Esophagus (tissue), 2 donors: ENCODE measurements at regions not wholly inside any gene's neighbourhood (a gene's known extent, or its start where the extent isn't known, plus 50 kb on each side); places are given as distances from the start of the nearest gene placed in this dataset.

ENCODE experiments used
- H3K27ac ChIP-seq, 2 donors: one replicate each; pipeline ENCODE4 v1.5.1; 2013; ENCODE audit warnings: low read depth in 2 of 2, mild to moderate bottlenecking in 2 of 2, inconsistent platforms in 1 of 2, low read length in 1 of 2, moderate library complexity in 1 of 2
- H3K27me3 ChIP-seq, 2 donors: one replicate each; pipeline ENCODE4 v1.6.1; 2013; ENCODE audit warnings: low read length in 2 of 2, control low read depth in 1 of 2, mild to moderate bottlenecking in 1 of 2; ENCODE audit not compliant: insufficient read depth in 2 of 2, control insufficient read depth in 1 of 2
- H3K36me3 ChIP-seq, 2 donors: one replicate each; pipeline ENCODE4 v1.6.1; 2013; ENCODE audit warnings: low read length in 1 of 2; ENCODE audit not compliant: control insufficient read depth in 2 of 2, insufficient read depth in 2 of 2
- H3K4me1 ChIP-seq, 2 donors: one replicate each; pipeline ENCODE4 v1.6.1; 2013; ENCODE audit warnings: low read length in 1 of 2; ENCODE audit not compliant: control insufficient read depth in 2 of 2, insufficient read depth in 2 of 2
- H3K4me3 ChIP-seq, 2 donors: one replicate each; pipeline ENCODE4 v1.5.1; 2013; ENCODE audit warnings: low read length in 2 of 2, mild to moderate bottlenecking in 2 of 2, low read depth in 1 of 2, moderate library complexity in 1 of 2
- H3K9me3 ChIP-seq, 2 donors: one replicate each; pipeline ENCODE4 v1.6.1; 2013; ENCODE audit warnings: mild to moderate bottlenecking in 2 of 2, low read depth in 1 of 2, low read length in 1 of 2, moderate library complexity in 1 of 2; ENCODE audit not compliant: control insufficient read depth in 2 of 2, insufficient read depth in 1 of 2
- WGBS, 2 donors: extraction: QIAGEN DNeasy Blood & Tissue Kit; methylation state at CpG; one replicate each; pipeline ENCODE4 v1.1.7; 2013; 5-methylcytosine and 5-hydroxymethylcytosine counted together
- donor health status: healthy with polysubstance abuse.
- donor health status: Bipolar disorder and iron deficiency.

DNA sequence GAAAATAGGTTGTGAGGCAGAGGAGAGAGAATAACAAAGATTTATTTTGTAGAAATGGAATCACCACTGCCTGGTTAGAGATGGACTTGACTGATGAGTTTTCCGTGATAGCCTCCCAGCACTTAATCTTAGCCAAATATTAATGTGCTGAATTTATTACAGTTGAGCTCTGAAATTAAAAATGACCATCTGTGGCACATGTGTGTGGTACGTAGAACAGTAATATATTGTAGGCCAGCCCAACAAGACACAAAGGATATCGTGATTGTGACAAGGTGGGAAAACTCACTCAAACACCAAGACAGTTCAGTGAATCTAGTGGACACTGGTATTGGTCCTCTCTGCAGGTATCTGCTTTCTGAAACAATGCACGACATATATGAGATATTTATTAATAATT, 119.4 kb downstream of the HAO1 start:
- no peak overlapping the region for H3K27ac ChIP-seq
- no peak overlapping the region for H3K4me3 ChIP-seq
- no peaks in the 10 kb centered on the region for H3K27me3 ChIP-seq
- no peaks in the 10 kb centered on the region for H3K36me3 ChIP-seq
- no peaks in the 10 kb centered on the region for H3K4me1 ChIP-seq
- 82 to 83% methylated on average over 4 of the region's 4 CpGs for WGBS, 2 donors
- H3K9me3 ChIP-seq: no peaks in the 10 kb centered on the region

- H3K4me1 ChIP-seq: no peaks in the 10 kb centered on the region
- WGBS, 2 donors: 98 to 100% methylated on average over 2 of the region's 2 CpGs
- no peaks in the 10 kb centered on the region for H3K27me3 ChIP-seq
- no peak overlapping the region for H3K4me3 ChIP-seq
- H3K36me3 ChIP-seq: no peaks in the 10 kb centered on the region
- no peaks in the 10 kb centered on the region for H3K9me3 ChIP-seq
- no peak overlapping the region for H3K27ac ChIP-seq
Measured at GRCh38 chr20:7822772-7823171, 117.5 kb downstream of the HAO1 start.

- H3K27me3 ChIP-seq: no peaks in the 10 kb centered on the region
- H3K4me3 ChIP-seq: no peak overlapping the region
- peaks cover 0 to 2% of the 10 kb centered on the region in 2 donors for H3K9me3 ChIP-seq
- no peak overlapping the region for H3K27ac ChIP-seq
- no peaks in the 10 kb centered on the region for H3K36me3 ChIP-seq
- no peaks in the 10 kb centered on the region for H3K4me1 ChIP-seq
- 54 to 58% methylated on average over 2 of the region's 2 CpGs for WGBS, 2 donors
Measured at GRCh38 chr20:7828437-7828836, 111.8 kb downstream of the HAO1 start.

DNA sequence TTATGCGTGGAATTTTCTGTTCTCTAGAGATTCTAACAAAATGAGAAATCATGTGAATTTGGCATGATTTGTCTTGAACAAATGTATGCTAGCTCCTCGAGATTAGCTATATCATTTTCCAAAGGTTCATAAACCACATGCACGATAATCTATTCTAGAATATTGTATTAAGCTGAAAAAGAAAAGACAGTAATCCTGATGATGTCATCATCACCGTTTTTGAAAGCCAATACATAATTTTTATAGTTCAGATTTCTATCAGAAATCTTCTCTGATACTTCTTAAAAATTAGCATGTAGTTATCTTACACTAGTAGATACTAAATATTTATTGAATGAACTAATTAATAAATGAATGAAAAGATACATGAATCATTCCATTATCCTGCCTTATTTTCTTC, 111.2 kb downstream of the HAO1 start:
- Histone ChIP-seq H3K36me3 (no peaks in the 10 kb centered on the region), H3K4me3 (no peak overlapping the region), H3K27me3 (no peaks in the 10 kb centered on the region), H3K4me1 (no peaks in the 10 kb centered on the region), H3K9me3 (peaks cover 0 to 4% of the 10 kb centered on the region in 2 donors), H3K27ac (no peak overlapping the region)
- 72% methylated on average over 4 of the region's 4 CpGs for WGBS, 2 donors

DNA sequence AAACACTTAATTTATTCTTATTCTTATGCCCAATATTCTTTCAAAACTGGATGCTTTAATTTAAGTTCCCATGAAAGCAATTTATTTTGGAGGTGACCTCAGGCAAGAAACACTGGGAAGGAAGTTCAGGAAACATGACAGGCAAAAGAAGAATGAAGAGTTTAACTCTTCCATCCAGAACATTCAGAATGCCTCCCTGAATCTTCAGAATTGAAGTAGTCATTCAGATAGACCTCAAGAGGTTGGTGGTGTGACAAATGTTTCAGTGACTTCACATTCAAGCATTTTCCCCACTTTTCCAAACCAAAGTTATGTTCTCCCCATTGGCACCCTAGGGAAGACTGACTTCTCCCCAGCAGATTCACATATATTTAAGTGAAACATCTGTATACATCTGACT, 110.5 kb downstream of the HAO1 start:
- Histone ChIP-seq H3K9me3 (peaks cover 0 to 4% of the 10 kb centered on the region in 2 donors), H3K4me1 (no peaks in the 10 kb centered on the region), H3K36me3 (no peaks in the 10 kb centered on the region), H3K27ac (no peak overlapping the region), H3K27me3 (no peaks in the 10 kb centered on the region), H3K4me3 (no peak overlapping the region)
